ENCODE measurements at regions not wholly inside any gene's neighbourhood (a gene's known extent, or its start where the extent isn't known, plus 50 kb on each side); places are given as distances from the start of the nearest gene placed in this dataset.

DNA sequence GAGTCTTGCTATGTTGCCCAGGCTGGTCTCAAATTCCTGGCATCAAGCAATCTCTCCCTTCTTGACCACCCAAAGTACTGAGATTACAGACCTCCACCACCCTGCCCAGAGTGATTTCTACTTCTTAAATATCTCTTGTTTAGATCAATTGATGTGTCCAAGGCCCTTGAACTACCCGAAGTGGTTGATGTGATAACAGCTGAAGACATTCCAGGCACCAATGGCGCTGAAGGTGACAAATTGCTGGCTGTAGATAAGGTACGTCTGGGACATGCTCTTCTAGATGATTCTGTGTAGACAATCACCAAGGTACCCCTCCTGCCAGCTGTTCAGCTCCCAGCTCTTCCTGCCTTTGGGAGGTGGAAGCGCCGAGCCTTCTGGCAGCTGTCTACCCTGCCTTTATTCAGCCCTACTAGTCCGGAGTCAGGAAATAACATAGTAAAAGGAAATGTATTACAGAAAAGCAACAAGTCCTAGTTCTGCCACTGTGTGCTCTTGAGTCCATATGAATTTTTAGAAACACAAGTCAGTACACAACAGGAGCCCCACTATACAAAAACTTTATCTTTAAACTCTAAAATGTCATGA lies 61.3 kb upstream of the BZW1 start:
- TF ChIP-seq, protein P1, sequence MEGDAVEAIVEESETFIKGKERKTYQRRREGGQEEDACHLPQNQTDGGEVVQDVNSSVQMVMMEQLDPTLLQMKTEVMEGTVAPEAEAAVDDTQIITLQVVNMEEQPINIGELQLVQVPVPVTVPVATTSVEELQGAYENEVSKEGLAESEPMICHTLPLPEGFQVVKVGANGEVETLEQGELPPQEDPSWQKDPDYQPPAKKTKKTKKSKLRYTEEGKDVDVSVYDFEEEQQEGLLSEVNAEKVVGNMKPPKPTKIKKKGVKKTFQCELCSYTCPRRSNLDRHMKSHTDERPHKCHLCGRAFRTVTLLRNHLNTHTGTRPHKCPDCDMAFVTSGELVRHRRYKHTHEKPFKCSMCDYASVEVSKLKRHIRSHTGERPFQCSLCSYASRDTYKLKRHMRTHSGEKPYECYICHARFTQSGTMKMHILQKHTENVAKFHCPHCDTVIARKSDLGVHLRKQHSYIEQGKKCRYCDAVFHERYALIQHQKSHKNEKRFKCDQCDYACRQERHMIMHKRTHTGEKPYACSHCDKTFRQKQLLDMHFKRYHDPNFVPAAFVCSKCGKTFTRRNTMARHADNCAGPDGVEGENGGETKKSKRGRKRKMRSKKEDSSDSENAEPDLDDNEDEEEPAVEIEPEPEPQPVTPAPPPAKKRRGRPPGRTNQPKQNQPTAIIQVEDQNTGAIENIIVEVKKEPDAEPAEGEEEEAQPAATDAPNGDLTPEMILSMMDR (IDR thresholded peaks at IDR 0.05; ENCODE audit: low read length, missing control alignments), result no peak
- no peak for DNase-seq (ENCODE audit: low read depth)
- no peak overlapping the region for H3K4me3 ChIP-seq (replicated peaks; ENCODE audit: low read depth, low read length)

DNA sequence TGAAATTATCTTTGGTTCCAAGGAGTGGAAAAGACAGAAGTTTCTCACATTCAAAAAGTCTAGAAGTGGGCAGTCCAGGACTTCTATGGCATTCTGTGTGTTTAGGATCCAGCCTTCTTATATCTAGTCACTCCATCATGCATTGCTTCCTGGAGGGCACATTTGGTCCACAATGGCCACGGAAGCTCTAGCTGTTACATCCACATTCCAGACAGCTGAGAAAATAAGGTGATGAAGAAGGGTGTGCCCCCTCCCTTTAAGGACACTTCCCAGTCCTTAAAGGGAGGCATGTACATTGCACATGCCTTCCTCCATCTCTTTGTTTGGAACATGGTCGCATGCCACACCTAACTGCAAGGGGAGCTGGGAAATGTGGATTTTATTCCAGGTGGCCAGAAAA lies 59.9 kb upstream of the BZW1 start:
- TF ChIP-seq, protein P1 (IDR thresholded peaks at IDR 0.05; ENCODE audit: low read length, missing control alignments), result no peak
- DNase-seq (ENCODE audit: low read depth), result no peak
- no peak overlapping the region for H3K4me3 ChIP-seq (replicated peaks; ENCODE audit: low read depth, low read length)

DNA sequence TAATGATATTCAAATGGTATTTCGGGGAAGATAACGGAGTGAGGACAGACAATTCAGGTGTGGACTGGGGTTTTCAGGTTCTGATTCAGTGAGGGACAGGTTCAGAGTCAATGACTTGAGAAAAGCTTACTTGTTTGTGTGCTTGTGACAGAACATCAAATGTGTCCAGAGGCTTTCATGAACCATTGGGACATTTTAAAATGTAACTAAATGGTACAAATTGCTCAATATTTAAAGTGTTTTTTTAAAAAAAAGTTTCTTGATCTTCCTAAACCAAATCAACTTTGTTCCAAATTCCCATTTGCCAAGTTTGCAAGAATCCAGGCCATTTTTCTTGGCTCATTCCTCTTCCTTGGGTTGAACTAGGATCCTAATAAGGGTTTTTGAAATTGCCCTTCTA lies 59.4 kb upstream of the BZW1 start:
- DNase-seq (ENCODE audit: low read depth), result no peak
- no peak overlapping the region for H3K4me3 ChIP-seq (replicated peaks; ENCODE audit: low read depth, low read length)
- TF ChIP-seq, protein P1 (IDR thresholded peaks at IDR 0.05; ENCODE audit: low read length, missing control alignments), result no peak

DNA sequence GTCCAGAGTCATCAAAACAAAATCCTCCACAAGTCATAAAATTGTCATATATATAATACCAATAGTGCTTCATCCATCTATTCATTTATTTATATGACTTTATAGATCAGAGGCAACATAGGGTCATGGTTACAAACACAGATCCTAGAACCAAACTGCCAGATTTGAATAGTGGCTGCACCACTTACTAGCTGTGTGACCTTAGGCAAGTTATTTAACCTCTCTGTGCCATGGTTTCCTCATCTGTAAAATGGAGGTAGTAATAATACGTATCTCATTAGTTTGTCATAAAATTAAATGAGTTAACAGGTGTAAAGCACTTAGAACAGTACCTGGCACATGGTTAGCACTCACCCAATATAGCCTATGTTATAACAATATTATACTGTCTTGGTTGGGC lies 58.9 kb upstream of the BZW1 start:
- TF ChIP-seq, protein P1 (IDR thresholded peaks at IDR 0.05; ENCODE audit: low read length, missing control alignments), result no peak
- no peak for DNase-seq (ENCODE audit: low read depth)
- no peak overlapping the region for H3K4me3 ChIP-seq (replicated peaks; ENCODE audit: low read depth, low read length)

DNA sequence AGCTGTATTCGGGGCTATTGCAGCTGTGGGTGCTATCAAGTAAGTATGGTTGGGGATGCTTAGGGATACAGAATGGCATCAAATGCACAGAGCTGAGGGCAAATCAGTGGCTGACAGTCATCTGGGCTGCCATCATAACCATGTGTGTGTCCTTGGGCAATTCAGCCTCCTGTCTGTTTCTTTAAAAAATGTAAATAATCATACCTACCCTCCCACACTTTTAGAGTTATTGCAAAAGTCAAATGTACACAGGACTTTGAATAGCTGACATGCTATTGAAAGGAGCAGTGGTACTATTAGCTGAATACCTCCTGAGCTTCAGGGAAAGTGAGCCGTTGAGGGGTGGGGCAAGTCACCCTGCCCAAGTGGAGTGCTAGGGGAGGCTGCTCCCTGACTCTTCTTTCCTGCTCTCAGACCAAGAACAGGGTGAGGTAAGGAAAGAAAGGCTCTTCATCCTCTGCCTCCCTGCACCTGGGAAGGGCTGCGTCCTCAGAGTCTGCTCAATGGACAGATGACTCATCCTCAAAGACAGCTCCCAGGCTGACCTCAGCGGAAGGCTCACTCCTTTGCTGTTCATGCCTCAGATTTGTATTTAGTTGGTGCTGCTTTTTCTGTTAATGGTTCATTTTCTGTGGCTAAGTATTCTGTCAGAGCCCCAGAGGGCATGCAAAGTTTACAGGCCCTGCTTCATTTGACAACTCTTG lies 54.9 kb upstream of the BZW1 start:
- TF ChIP-seq, protein P1 (IDR thresholded peaks at IDR 0.05; ENCODE audit: low read length, missing control alignments), result no peak
- no peak overlapping the region for H3K4me3 ChIP-seq (replicated peaks; ENCODE audit: low read depth, low read length)
- DNase-seq (ENCODE audit: low read depth), result peak; percentile 67

- TF ChIP-seq, protein P1 (IDR thresholded peaks at IDR 0.05; ENCODE audit: low read length, missing control alignments), result no peak
- no peak overlapping the region for H3K4me3 ChIP-seq (replicated peaks; ENCODE audit: low read depth, low read length)
- no peak for DNase-seq (ENCODE audit: low read depth)
Measured at GRCh38 chr2:200757399-200757798, 54.3 kb upstream of the BZW1 start.

GRCh38 chr2:200758341-200758740 lies 53.4 kb upstream of the BZW1 start:
- TF ChIP-seq, protein P1 (IDR thresholded peaks at IDR 0.05; ENCODE audit: low read length, missing control alignments), result no peak
- H3K4me3 ChIP-seq (replicated peaks; ENCODE audit: low read depth, low read length), result no peak overlapping the region
- no peak for DNase-seq (ENCODE audit: low read depth)
